B cell (primary cell): ENCODE measurements at regions not wholly inside any gene's neighbourhood (a gene's known extent, or its start where the extent isn't known, plus 50 kb on each side); places are given as distances from the start of the nearest gene placed in this dataset.

ENCODE experiments used
- ATAC-seq: fragments of 200-7000 bp; cut with Tn5 transposase; one replicate; pipeline ENCODE4 v1.10.0; 2021; ENCODE audit warnings: low read depth, mild to moderate bottlenecking, moderate number of reproducible peaks, moderate library complexity
- CTCF ChIA-PET: fragments of 350-600 bp; sonication (Branson Sonifier 250); formaldehyde crosslinking; loops from one replicate; lab custom pipeline; 2021; ENCODE audit warnings: antibody characterized with exemption, inconsistent platforms; lab: Charles Lee
- POLR2A ChIA-PET: fragments of 350-600 bp; sonication (Branson Sonifier 250); formaldehyde crosslinking; loops from one replicate; lab custom pipeline; 2021; ENCODE audit warnings: antibody characterized with exemption; lab: Charles Lee
- DNase-seq: peaks from one replicate; pipeline ENCODE4 v3.0.0; 2013
- H2AFZ ChIP-seq: 2 replicates; pipeline ENCODE4 v1.6.1; 2012; ENCODE audit warnings: mild to moderate bottlenecking, low read depth, low read length; ENCODE audit not compliant: insufficient read depth, poor library complexity, severe bottlenecking
- H3K27ac ChIP-seq, 2 donors: 1 replicate in 1 of 2; 2 replicates in 1 of 2; pipeline ENCODE4 v1.5.1; 2012 to 2013; ENCODE audit warnings: low read length in 2 of 2, mild to moderate bottlenecking in 2 of 2, moderate library complexity in 1 of 2
- H3K27me3 ChIP-seq, 4 experiments: fragments of 200-600 bp in 1 of 4; sonication (generic) in 1 of 4; replicated peaks in 1 of 4; 1 replicate in 2 of 4; 2 replicates in 2 of 4; pipeline versions ENCODE4 v1.6.1 to v1.7.0; 2013 to 2016; ENCODE audit warnings: low read length in 3 of 4, mild to moderate bottlenecking in 2 of 4, mixed read lengths in 1 of 4, moderate library complexity in 1 of 4; ENCODE audit not compliant: insufficient read depth in 4 of 4, control insufficient read depth in 3 of 4; ENCODE audit errors: control extremely low read depth in 1 of 4
- H3K36me3 ChIP-seq, 2 experiments: replicated peaks in 1 of 2; 1 replicate in 1 of 2; 2 replicates in 1 of 2; pipeline versions ENCODE4 v1.6.1 to v1.7.1; 2013; ENCODE audit warnings: low read length in 1 of 2; ENCODE audit not compliant: insufficient read depth in 2 of 2, control insufficient read depth in 1 of 2; ENCODE audit errors: control extremely low read depth in 1 of 2, extremely low read depth in 1 of 2
- H3K4me1 ChIP-seq, 2 donors: fragments of 200-600 bp in 1 of 2; sonication (generic) in 1 of 2; 1 replicate in 1 of 2; 2 replicates in 1 of 2; pipeline versions ENCODE4 v1.5.1 to v1.6.1; 2013 to 2017; ENCODE audit warnings: low read length in 2 of 2; ENCODE audit not compliant: control insufficient read depth in 2 of 2, insufficient read depth in 2 of 2
- H3K4me2 ChIP-seq: replicated peaks from 2 replicates; pipeline ENCODE3; 2012; ENCODE audit warnings: mild to moderate bottlenecking, low read depth, low read length; ENCODE audit not compliant: poor library complexity, severe bottlenecking
- H3K4me3 ChIP-seq, 5 experiments: fragments of 200-600 bp in 1 of 5; sonication (generic) in 1 of 5; 1 replicate in 3 of 5; 2 replicates in 2 of 5; pipeline versions ENCODE4 v1.5.1 to v1.7.0; 2011 to 2016; ENCODE audit warnings: low read length in 4 of 5, mild to moderate bottlenecking in 4 of 5, low read depth in 2 of 5, control low read depth in 1 of 5, moderate library complexity in 1 of 5; ENCODE audit not compliant: insufficient read depth in 1 of 5; ENCODE audit errors: control extremely low read depth in 1 of 5, extremely low read depth in 1 of 5
- H3K79me2 ChIP-seq: fragments of 200-600 bp; sonication (generic); one replicate; pipeline ENCODE4 v1.6.0; 2016; ENCODE audit warnings: low read length; ENCODE audit not compliant: control insufficient read depth, insufficient read depth
- H3K9ac ChIP-seq: fragments of 200-600 bp; sonication (generic); 2 replicates; pipeline ENCODE4 v1.6.1; 2017; ENCODE audit warnings: mild to moderate bottlenecking, low read length, moderate library complexity
- H3K9me3 ChIP-seq, 3 donors: one replicate each; pipeline versions ENCODE4 v1.6.1 to v1.7.1; 2013; ENCODE audit warnings: low read length in 2 of 3; ENCODE audit not compliant: control insufficient read depth in 2 of 3, insufficient read depth in 1 of 3; ENCODE audit errors: control extremely low read depth in 1 of 3
- H4K20me1 ChIP-seq: 2 replicates; pipeline ENCODE4 v1.6.0; 2012; ENCODE audit warnings: mild to moderate bottlenecking, low read length; ENCODE audit not compliant: insufficient read depth, control insufficient read depth, poor library complexity, severe bottlenecking
- H3K27ac Mint-ChIP-seq: one replicate; pipeline ENCODE4 v1.8.0; 2021; ENCODE audit warnings: mixed read lengths
- H3K27me3 Mint-ChIP-seq: one replicate; pipeline ENCODE4 v1.8.0; 2021; ENCODE audit warnings: mixed read lengths
- H3K4me1 Mint-ChIP-seq: one replicate; pipeline ENCODE4 v1.8.0; 2021; ENCODE audit warnings: mixed read lengths
- H3K4me3 Mint-ChIP-seq: one replicate; pipeline ENCODE4 v1.8.0; 2021; ENCODE audit warnings: mixed read lengths
- H3K9me3 Mint-ChIP-seq: one replicate; pipeline ENCODE4 v1.8.0; 2022; ENCODE audit warnings: mixed read lengths; ENCODE audit not compliant: insufficient read depth
- EZH2 ChIP-seq: IDR thresholded peaks from 2 replicates; pipeline ENCODE4 v1.6.1; 2012; ENCODE audit warnings: borderline replicate concordance, low read depth, mild to moderate bottlenecking, moderate library complexity, low read length; ENCODE audit not compliant: insufficient read depth, poor library complexity, severe bottlenecking
- WGBS: methylation state at CpG from one replicate; pipeline ENCODE4 v1.1.5; 2013; ENCODE audit warnings: missing lambda C conversion rate; ENCODE audit not compliant: insufficient coverage; 5-methylcytosine and 5-hydroxymethylcytosine counted together
- intact Hi-C: fragments of 100-400 bp; cut with micrococcal nuclease; formaldehyde crosslinking; loops from one replicate; pipeline ENCODE4 v1.10.0; 2022
- TF ChIP-seq, protein P1 (sequence below): fragments of 200-600 bp; IDR thresholded peaks from one replicate; pipeline ENCODE4 v1.8.0; 2022; ENCODE audit warnings: antibody characterized with exemption, mild to moderate bottlenecking

GRCh38 chr1:29719253-29719652 is 482.9 kb downstream of the PTPRU start:
- ATAC-seq (no peak), DNase-seq (no peak)
- H4K20me1 ChIP-seq: no peaks in the 10 kb centered on the region
- TF ChIP-seq, protein P1, sequence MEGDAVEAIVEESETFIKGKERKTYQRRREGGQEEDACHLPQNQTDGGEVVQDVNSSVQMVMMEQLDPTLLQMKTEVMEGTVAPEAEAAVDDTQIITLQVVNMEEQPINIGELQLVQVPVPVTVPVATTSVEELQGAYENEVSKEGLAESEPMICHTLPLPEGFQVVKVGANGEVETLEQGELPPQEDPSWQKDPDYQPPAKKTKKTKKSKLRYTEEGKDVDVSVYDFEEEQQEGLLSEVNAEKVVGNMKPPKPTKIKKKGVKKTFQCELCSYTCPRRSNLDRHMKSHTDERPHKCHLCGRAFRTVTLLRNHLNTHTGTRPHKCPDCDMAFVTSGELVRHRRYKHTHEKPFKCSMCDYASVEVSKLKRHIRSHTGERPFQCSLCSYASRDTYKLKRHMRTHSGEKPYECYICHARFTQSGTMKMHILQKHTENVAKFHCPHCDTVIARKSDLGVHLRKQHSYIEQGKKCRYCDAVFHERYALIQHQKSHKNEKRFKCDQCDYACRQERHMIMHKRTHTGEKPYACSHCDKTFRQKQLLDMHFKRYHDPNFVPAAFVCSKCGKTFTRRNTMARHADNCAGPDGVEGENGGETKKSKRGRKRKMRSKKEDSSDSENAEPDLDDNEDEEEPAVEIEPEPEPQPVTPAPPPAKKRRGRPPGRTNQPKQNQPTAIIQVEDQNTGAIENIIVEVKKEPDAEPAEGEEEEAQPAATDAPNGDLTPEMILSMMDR: no peak
- no peak for TF ChIP-seq EZH2
- H3K4me1 Mint-ChIP-seq: no peaks in the 10 kb centered on the region
- ChIA-PET POLR2A (no interaction called here), CTCF (no interaction called here)
- H3K4me1 ChIP-seq: no peaks in the 10 kb centered on the region
- H3K9me3 Mint-ChIP-seq: peaks cover 17% of the 10 kb centered on the region
- H3K27ac Mint-ChIP-seq: no peak overlapping the region
- no peaks in the 10 kb centered on the region for H3K36me3 ChIP-seq
- H3K27me3 Mint-ChIP-seq: peaks cover 14% of the 10 kb centered on the region
- H3K9me3 ChIP-seq: peaks cover 1 to 38% (median 11%) of the 10 kb centered on the region in 3 donors
- intact Hi-C loops: no loop called here
- no peaks in the 10 kb centered on the region for H3K27me3 ChIP-seq
- no peak overlapping the region for H3K27ac ChIP-seq
- H3K4me3 ChIP-seq: no peak overlapping the region
- no peak overlapping the region for H3K9ac ChIP-seq
- WGBS: no CpG with 5 or more reads among the region's 4 CpGs
- no peaks in the 10 kb centered on the region for H3K79me2 ChIP-seq
- H3K4me2 ChIP-seq: no peak overlapping the region
- no peak overlapping the region for H3K4me3 Mint-ChIP-seq
- no peak overlapping the region for H2AFZ ChIP-seq

- no peak overlapping the region for H3K4me3 ChIP-seq
- Mint-ChIP-seq H3K9me3 (peaks cover 17% of the 10 kb centered on the region), H3K4me3 (no peak overlapping the region), H3K4me1 (no peaks in the 10 kb centered on the region), H3K27me3 (peaks cover 16% of the 10 kb centered on the region), H3K27ac (no peak overlapping the region)
- TF ChIP-seq, protein P1: no peak
- no peak for TF ChIP-seq EZH2
- no peak for DNase-seq
- no peaks in the 10 kb centered on the region for H3K79me2 ChIP-seq
- ChIA-PET POLR2A (no interaction called here), CTCF (no interaction called here)
- H3K4me2 ChIP-seq: no peak overlapping the region
- H3K27me3 ChIP-seq: peaks cover 0 to 2% (median 0%) of the 10 kb centered on the region in 4 experiments
- no peak overlapping the region for H3K9ac ChIP-seq
- H3K36me3 ChIP-seq: no peaks in the 10 kb centered on the region
- intact Hi-C loops: no loop called here
- H4K20me1 ChIP-seq: no peaks in the 10 kb centered on the region
- H3K4me1 ChIP-seq: no peaks in the 10 kb centered on the region
- ATAC-seq: no peak
- H3K27ac ChIP-seq: no peak overlapping the region
- H3K9me3 ChIP-seq: peaks cover 1 to 33% (median 11%) of the 10 kb centered on the region in 3 donors
- no peak overlapping the region for H2AFZ ChIP-seq
Measured at GRCh38 chr1:29718791-29719190, 482.5 kb downstream of the PTPRU start.
